DMS153 treated with DMSO at 0.1 percent for 48 hours (cell line): ENCODE measurements at regions not wholly inside any gene's neighbourhood (a gene's known extent, or its start where the extent isn't known, plus 50 kb on each side); places are given as distances from the start of the nearest gene placed in this dataset.

Experiments
- DNase-seq: peaks from one replicate; lab custom pipeline; 2025; ENCODE audit not compliant: unreplicated experiment; lab: John Stamatoyannopoulos, UW

DNA sequence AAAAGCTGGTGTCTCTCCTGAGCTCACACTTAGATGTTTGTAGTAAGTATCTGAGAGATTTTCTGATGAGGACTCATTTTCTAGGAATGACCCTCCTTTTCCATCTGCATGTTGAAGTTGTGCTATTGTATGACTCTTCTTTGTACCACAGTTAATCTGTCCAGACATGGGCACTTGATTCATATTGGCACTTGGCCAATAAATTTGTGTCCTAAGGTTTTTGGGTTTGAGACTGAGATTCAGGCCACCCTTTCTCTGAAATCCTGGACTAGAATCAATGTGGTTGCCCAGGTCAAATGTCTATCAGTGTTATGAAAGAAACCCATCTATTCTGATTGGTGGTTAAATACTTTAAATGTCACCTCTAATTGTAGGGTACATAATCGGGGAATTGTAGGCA, 869.0 kb downstream of the SH3BGRL start:
- DNase-seq: no peak

DNA sequence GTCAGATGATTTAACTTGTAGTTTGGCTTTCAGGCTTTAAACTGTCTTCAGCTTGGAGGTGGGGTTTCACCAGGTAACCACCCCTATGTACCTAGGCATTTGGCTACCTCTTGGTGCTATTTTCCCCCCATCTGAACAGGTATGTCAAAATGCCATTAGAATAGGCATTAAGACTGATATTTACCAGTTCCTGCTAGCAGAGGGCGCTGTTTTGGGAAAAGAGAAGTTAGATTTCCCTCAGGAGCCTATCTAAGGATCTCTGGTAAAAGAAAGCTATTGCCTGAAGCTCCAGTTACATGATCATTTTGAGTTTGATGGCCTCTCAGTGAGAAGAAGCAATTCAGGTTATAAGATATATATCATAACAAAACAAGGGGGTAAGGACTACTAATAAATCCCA, 879.1 kb downstream of the SH3BGRL start:
- DNase-seq: no peak

DNA sequence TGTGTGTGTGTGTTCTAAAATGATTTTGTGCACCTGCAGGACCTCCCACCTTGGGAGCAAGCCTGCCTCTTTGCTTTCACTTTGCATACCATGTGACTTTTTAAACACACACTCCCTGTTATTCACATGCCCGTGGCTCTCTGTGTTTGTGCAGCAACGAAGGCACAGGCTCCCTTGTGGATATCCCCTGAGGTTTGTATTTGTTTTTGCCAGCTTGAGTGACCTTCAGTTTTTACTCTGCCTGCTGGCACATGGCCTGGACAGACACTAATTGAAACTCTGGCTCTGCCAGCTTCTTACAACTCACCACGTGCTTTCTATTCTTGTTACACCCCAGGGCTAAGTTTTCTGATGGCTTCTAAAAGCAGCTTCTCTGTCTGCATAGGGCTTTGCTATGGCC, 885.8 kb downstream of the SH3BGRL start:
- DNase-seq: peak; percentile 2

DNA sequence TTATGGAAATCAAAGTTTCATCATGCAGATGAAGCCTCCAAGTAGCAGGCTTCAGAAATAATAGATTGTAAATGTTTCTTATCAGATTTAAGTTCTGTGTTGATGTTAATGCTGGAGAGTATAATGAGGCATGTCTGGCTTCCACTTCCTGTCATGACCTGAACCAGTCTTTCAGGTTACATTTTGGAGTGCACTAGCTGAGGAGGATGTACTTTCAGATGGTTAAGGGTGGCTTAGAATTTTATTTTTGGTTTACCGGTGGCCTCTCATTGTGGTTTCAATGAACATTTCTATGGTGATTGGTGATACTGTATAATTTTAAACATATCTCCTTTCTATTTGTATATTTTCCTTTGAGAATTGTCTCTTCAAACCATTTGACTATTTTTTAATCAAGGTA, 890.4 kb downstream of the SH3BGRL start:
- DNase-seq: peak; percentile 0

DNA sequence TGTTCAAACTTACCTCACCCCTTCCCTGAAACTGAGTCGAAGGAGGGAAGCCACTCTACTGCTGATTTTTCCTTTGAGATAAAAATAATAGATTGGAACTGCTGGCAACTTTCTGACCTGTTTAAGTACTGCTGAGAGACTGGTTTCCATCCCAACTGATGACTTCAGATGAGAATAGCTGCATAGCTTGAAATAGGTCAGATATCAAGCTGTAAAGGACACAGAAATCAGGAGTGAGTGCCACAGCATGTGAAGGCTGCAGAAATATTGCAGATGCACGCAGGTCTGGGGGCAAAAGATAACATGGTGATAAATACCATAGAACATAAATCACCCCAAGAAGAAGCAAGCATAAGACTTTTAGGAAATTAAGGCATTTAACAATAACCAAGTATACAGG, 923.2 kb downstream of the SH3BGRL start:
- no peak for DNase-seq

DNA sequence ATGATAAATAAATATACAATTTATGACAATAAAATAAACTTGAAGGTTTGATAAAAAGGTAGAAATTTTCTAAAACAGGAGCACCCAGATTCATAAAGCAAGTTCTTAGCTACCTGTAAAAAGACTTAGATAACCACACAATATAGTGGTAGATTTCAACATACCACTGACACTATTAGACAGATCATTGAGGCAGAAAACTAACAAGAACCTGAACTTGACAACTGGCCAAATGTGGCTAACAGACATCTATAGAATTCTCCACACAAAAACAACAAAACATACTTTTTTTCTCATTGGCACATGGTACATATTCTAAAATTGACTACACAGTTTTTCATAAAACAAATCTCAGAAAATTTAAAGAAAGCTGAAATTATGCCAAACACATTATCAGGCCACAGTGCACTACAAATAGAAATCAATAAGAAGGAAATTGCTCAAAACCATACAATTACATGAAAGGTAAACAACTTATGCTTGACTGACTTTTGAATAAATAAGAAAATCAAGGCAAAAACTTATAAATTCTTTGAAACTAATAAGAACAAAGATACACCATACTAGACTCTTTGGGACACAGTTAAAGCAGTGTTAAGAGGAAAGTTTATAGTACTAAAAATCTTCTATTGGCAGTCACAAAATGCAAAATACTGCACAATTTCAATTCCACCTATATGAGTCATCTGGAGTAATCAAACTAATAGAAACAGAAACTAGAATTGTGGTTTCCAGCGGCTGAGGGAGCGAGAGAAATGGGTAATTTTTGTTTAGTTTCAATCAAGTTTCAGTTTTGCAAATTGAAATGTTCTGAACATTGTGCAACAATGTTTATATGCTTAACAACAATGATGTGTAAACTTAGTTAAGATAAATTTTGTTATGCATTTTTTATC, 925.6 kb downstream of the SH3BGRL start:
- DNase-seq: no peak

DNA sequence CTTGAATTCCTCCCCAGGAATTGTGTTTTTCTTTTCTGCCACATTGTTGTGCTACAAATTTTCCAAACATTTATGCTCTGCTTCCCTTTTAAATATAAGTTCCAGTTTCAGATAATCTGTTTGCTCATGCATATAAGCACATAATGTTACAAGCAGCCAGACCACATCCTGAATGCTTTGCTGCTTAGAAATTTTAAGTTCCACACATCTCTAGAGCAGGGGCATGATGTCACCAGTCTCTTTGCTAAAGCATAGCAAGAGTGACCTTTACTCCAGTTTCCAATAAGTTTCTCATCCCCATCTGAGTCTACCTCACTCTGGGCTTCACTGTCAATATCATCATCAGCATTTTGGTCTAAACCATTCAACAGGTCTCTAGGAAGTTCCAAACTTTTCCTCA, 932.5 kb downstream of the SH3BGRL start:
- no peak for DNase-seq

DNA sequence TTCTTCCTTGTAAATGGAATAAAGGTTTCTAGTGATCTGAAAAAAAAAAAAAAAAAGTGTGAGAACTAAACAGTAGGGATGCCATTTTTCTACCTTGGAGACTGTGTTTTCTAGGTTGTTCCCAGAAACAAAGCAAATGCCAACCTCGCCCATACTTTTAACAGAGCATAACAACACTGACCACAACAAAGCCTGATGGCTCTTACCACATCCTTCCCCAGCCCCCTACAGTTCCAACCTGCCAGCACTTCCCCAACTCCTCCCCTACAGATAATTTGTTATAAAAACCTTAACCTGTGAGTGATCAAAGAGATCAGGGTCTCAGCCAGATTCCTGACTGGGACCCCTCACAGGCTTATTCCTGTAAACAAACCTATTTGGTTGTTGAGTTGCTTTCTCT, 940.0 kb downstream of the SH3BGRL start:
- DNase-seq: no peak

DNA sequence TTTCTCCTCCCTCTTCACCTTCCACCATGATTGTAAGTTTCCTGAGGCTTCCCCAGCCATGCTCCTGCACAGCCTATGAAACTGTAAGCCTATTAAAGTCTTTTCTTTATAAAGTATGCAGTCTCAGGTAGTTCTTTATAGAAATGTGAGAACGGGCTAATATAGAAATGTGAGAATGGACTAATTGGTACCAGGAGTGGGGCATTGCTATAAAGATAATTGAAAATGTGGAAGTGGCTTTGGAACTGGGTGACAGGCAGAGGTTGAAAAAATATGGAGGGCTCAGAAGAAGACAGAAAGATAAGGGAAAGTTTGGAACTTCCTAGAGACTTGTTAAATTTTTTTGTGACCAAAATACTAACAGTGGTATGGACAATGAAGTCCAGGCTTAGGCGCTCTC, 959.3 kb downstream of the SH3BGRL start:
- no peak for DNase-seq

DNA sequence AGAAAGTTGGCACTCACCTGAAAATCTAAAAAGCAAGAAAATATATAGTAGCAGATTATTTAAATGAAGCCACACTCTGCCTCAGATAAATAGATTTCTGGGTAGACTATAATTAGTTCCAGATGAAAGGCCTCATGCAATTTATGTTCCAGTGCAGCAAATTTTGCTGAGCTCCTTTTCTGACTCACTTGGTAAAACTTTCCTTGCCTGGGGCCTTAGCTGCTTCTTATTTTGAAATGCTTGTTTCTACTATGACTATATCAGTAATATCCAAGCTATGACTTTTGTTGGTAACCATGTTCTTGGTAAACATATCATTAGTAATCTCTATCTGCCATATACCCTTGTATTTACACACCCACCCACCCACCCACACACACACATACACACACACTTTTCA, 961.8 kb downstream of the SH3BGRL start:
- DNase-seq: no peak

DNA sequence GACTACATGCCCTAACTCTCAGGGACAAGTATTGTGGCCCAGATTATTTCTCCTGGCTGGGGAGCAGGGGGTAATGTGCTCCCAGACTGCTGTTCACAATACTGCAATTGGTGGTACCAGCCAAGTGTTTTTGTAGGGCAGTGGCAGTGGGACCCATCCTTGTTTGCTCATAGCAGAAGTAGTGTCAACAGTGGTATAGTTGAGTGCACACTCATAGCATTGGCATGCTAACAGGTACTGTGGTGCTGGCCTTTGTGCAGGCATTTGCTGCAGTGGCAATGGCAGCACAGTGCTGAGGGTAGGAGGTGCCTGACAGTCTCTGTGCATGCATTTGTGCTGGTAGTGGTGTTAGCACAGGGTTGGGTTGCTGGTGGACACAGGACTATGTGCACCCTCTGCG, 995.0 kb downstream of the SH3BGRL start:
- DNase-seq: no peak

DNA sequence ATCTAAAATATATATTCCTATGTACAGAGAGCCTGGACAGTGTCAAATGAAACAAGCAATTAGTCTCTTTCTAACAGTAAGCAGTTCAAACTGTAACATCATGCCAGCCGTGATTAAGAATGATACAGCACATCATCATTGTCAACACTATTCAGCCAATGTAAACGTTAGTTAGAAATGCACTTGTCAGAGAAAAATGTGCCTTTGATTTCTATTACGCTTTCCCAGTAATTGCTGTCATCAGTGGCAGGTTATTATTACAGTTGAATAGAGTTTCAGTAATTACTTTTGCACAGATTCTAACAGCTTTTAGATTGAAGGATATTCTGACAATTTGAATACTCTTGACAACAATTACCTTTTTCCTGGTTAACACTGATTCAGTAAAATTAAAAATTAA, 1007.1 kb downstream of the SH3BGRL start:
- DNase-seq: no peak

DNA sequence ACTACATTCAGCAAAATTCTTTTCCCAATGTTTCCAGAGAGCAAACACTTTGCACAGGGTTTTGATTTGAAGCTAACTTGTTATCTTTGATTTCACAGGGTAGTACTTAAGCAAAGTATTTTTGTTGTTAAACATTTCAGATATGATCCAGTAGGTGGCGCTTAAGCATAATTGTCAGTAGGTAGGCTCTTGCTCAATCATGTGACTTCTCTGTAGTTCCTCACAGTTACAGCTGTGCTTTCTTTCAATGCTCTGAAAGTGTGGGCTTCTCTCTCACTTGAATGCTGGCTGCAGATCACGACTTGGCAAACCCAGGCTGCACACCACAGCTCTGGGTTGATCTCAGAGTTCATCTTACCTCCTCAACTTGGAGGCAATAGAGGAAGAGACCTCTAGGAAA, 1016.5 kb downstream of the SH3BGRL start:
- peak; percentile 1 for DNase-seq

DNA sequence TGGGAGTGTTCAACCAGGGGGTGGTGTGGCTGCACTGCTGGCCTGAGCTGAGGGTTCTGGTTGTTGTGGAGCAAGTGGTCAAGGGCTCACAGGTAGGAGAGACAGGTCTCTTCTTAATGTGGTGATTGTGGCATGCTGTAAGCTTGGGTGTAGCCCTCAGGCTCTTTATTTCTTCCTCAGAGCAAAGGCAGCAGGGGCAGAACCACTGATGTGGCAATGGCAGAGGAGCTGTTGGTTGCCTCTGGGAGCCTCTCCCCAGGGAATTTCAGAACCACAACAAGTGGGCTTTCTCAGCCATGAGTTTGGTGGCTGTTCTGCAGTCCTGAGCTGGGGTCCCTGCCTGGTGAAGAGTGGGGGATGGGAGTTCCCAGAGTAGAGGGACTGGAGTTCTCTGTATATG, 1017.2 kb downstream of the SH3BGRL start:
- DNase-seq: no peak

DNA sequence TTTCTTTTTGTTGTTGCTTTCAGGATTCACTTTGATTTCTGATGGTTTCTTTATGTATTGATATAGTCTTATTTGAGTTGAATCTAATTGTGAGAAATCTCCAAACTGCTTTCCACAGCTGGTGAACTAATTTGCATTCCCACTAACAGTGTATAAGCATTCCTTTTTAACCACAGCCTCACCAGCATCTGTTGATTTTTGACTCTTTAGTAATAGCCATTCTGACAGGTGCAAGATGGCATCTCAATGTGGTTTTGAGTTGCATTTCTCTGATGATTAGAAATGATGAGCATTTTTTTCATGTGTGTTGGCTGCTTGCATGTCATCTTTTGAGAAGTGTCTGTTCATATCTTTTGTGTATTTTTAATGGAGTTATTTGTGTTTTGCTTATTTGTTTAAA, 1023.1 kb downstream of the SH3BGRL start:
- DNase-seq: no peak

DNA sequence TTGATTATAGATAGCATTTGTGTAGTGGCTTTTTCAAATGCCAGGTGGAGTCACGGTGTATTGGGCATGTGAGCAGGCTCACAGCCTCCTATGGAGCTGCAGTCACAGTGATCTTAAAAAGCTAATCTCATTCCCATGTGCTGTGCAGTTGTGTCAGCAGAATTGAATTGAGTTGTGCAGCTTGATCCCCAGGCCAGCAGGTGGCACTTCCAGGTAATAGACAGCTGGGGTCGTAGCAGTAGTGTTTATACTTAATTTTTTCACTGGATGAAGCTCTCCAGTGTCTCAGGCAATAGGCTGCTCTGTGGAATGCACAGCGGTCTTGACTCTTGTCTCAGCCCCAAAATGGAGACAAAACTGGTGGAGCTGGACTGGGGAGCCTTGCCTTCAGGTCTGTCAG, 1028.1 kb downstream of the SH3BGRL start:
- no peak for DNase-seq

DNA sequence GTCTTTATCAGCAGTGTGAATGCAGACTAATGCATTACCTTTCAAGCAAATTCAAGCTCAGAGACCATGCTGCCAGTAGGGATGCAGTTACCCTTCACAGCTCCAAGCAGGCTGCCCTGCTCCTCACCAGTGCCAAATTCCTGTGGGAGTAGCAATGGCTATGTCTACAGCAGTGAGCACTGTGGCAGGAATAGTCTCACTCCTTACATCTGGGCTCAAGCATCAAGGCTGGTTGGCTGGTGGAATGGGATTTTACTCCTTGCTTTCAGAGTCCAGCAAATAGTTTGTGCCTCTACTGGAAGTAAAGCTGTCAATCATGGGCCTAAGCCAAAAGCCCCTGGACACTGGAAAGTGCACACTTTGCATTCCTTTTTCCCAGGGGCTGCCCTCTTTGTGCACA, 1030.8 kb downstream of the SH3BGRL start:
- DNase-seq: no peak

DNA sequence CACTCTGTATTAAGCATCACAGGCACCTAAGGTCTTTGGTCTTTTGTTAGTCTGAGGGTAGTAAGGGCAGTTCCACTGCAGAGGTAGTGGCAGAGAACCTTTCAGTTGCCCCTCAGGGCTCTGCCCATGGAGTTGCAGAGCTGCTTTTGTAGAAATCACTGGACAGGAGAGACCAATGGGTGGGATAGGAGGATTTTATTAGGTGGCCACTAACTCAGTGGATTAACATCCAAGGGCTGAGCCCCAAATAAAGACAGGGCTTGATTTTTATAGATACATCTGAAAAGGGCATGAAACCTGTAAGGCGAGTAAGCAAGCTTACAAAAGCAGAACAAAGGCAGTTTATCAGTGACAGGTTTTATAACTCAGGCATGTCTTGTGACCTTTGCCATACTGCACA, 1035.4 kb downstream of the SH3BGRL start:
- no peak for DNase-seq
